Liver (tissue), 8 donors: ENCODE measurements at regions not wholly inside any gene's neighbourhood (a gene's known extent, or its start where the extent isn't known, plus 50 kb on each side); places are given as distances from the start of the nearest gene placed in this dataset.

Experiments used
- DNase-seq: peaks from one replicate; pipeline ENCODE4 v3.0.0-alpha.2; 2017; ENCODE audit warnings: low spot score
- H3K27ac ChIP-seq, 2 donors: one replicate each; pipeline ENCODE4 v1.7.0; 2013; ENCODE audit warnings: inconsistent platforms in 2 of 2, low read length in 2 of 2, control low read depth in 1 of 2, low read depth in 1 of 2, mild to moderate bottlenecking in 1 of 2
- H3K27me3 ChIP-seq, 4 donors: one replicate each; pipeline versions ENCODE4 v1.6.1 to v1.7.0; 2013; ENCODE audit warnings: low read length in 3 of 4, inconsistent platforms in 1 of 4, mild to moderate bottlenecking in 1 of 4, moderate library complexity in 1 of 4; ENCODE audit not compliant: control insufficient read depth in 4 of 4, insufficient read depth in 4 of 4
- H3K36me3 ChIP-seq, 4 donors: one replicate each; pipeline versions ENCODE4 v1.6.1 to v1.7.0; 2013; ENCODE audit warnings: low read length in 3 of 4, mild to moderate bottlenecking in 3 of 4, low read depth in 1 of 4, moderate library complexity in 1 of 4; ENCODE audit not compliant: control insufficient read depth in 4 of 4, insufficient read depth in 3 of 4
- H3K4me1 ChIP-seq, 4 donors: one replicate each; pipeline versions ENCODE4 v1.6.1 to v1.7.0; 2013; ENCODE audit warnings: low read length in 3 of 4, mild to moderate bottlenecking in 3 of 4, moderate library complexity in 1 of 4; ENCODE audit not compliant: control insufficient read depth in 4 of 4, insufficient read depth in 4 of 4
- H3K4me3 ChIP-seq, 3 donors: one replicate each; pipeline versions ENCODE4 v1.6.1 to v1.7.0; 2013; ENCODE audit warnings: low read length in 3 of 3, control low read depth in 1 of 3, low read depth in 1 of 3, mild to moderate bottlenecking in 1 of 3
- H3K9ac ChIP-seq, 2 donors: one replicate each; pipeline ENCODE4 v1.7.0; 2013; ENCODE audit warnings: low read length in 2 of 2, mild to moderate bottlenecking in 2 of 2, moderate library complexity in 2 of 2, control low read depth in 1 of 2, low read depth in 1 of 2
- H3K9me3 ChIP-seq, 4 donors: one replicate each; pipeline versions ENCODE4 v1.6.1 to v1.7.0; 2013; ENCODE audit warnings: low read length in 3 of 4; ENCODE audit not compliant: control insufficient read depth in 4 of 4
- CTCF ChIP-seq: fragments of 150-350 bp; IDR thresholded peaks from 2 replicates; pipeline ENCODE4 v1.5.1; 2017; ENCODE audit warnings: improper control_type of control experiment, low read depth, low read length; ENCODE audit not compliant: missing input control
- EGR1 ChIP-seq, 2 donors: IDR thresholded peaks; 2 replicates each; pipeline ENCODE4 v1.6.1; 2016 to 2018; ENCODE audit warnings: antibody characterized with exemption in 2 of 2, low read depth in 2 of 2
- FOXA2 ChIP-seq: IDR thresholded peaks from 2 replicates; pipeline ENCODE4 v1.6.1; 2016; ENCODE audit warnings: antibody characterized with exemption
- GABPA ChIP-seq, 2 donors: IDR thresholded peaks in 1 of 2; conservative IDR thresholded peaks in 1 of 2; 2 replicates each; pipeline ENCODE4 v1.6.1; 2016; ENCODE audit warnings: antibody characterized with exemption in 2 of 2, mild to moderate bottlenecking in 1 of 2, moderate library complexity in 1 of 2
- HNF4A ChIP-seq, 2 donors: conservative IDR thresholded peaks; 2 replicates each; pipeline ENCODE4 v1.6.1; 2016; ENCODE audit warnings: antibody characterized with exemption in 2 of 2, mild to moderate bottlenecking in 2 of 2
- HNF4G ChIP-seq: IDR thresholded peaks from 2 replicates; pipeline ENCODE4 v1.6.1; 2016; ENCODE audit warnings: antibody characterized with exemption
- JUND ChIP-seq, 2 donors: IDR thresholded peaks; 2 replicates each; pipeline ENCODE4 v1.6.1; 2016; ENCODE audit warnings: antibody characterized with exemption in 2 of 2
- MAX ChIP-seq: IDR thresholded peaks from 2 replicates; pipeline ENCODE4 v1.6.1; 2016; ENCODE audit warnings: antibody characterized with exemption
- NR2F2 ChIP-seq: IDR thresholded peaks from 2 replicates; pipeline ENCODE4 v1.6.1; 2016; ENCODE audit warnings: antibody characterized with exemption
- REST ChIP-seq: IDR thresholded peaks from 2 replicates; pipeline ENCODE4 v1.6.1; 2016; ENCODE audit warnings: antibody characterized with exemption, mild to moderate bottlenecking
- SP1 ChIP-seq: IDR thresholded peaks from 2 replicates; pipeline ENCODE4 v1.6.1; 2018; ENCODE audit warnings: antibody characterized with exemption, mild to moderate bottlenecking
- ZBTB33 ChIP-seq: IDR thresholded peaks from 2 replicates; pipeline ENCODE4 v1.6.1; 2016; ENCODE audit warnings: antibody characterized with exemption
- WGBS: extraction: QIAGEN DNeasy Blood & Tissue Kit; methylation state at CpG from one replicate; pipeline ENCODE4 v1.1.7; 2013; 5-methylcytosine and 5-hydroxymethylcytosine counted together
- donor health status: healthy.
- donor health status: healthy.
- donor health status: healthy.
- donor health status: healthy.
- donor health status: healthy.

- TF ChIP-seq MAX, result no peak
- TF ChIP-seq JUND (IDR thresholded peaks at IDR 0.05), result no peak
- no peak for TF ChIP-seq NR2F2
- TF ChIP-seq EGR1 (IDR thresholded peaks at IDR 0.05; ENCODE audit: low read depth in 2 of 2), result no peak
- TF ChIP-seq HNF4G, result no peak
- Histone ChIP-seq H3K27ac (no peak overlapping the region), H3K9ac (no peak overlapping the region), H3K36me3 (no peaks in the 10 kb centered on the region), H3K27me3 (peaks cover 0 to 4% (median 0%) of the 10 kb centered on the region in 4 donors), H3K9me3 (no peaks in the 10 kb centered on the region), H3K4me3 (no peak overlapping the region), H3K4me1 (peaks cover 2 to 7% (median 4%) of the 10 kb centered on the region in 4 donors)
- 89% methylated on average over 5 of the region's 5 CpGs for WGBS
- no peak for DNase-seq
These were observed 136.5 kb upstream of the RASGRP1 start for GRCh38 chr15:38701149-38701548.

- H3K4me3 ChIP-seq, result no peak overlapping the region
- peaks cover 2 to 7% (median 4%) of the 10 kb centered on the region in 4 donors for H3K4me1 ChIP-seq
- no peaks in the 10 kb centered on the region for H3K36me3 ChIP-seq
- TF ChIP-seq SP1 (peak; percentile 35), ZBTB33 (no peak), EGR1 (IDR thresholded peaks at IDR 0.05; ENCODE audit: low read depth in 2 of 2) (no peak), FOXA2 (no peak), HNF4A (conservative IDR thresholded peaks at IDR 0.05) (peak; percentile 13 to 34), HNF4G (peak; percentile 15)
- no peak overlapping the region for H3K27ac ChIP-seq
- no peak for DNase-seq
- no peaks in the 10 kb centered on the region for H3K9me3 ChIP-seq
- peaks cover 0 to 4% (median 2%) of the 10 kb centered on the region in 4 donors for H3K27me3 ChIP-seq
- H3K9ac ChIP-seq, result no peak overlapping the region
- 60% methylated on average over 3 of the region's 3 CpGs for WGBS
These were observed 137.7 kb upstream of the RASGRP1 start for GRCh38 chr15:38702178-38702912.

- no peak overlapping the region for H3K9ac ChIP-seq
- H3K27me3 ChIP-seq, result peaks cover 0 to 4% (median 2%) of the 10 kb centered on the region in 4 donors
- no peaks in the 10 kb centered on the region for H3K36me3 ChIP-seq
- WGBS, result 59% methylated on average over 11 of the region's 11 CpGs
- no peaks in the 10 kb centered on the region for H3K9me3 ChIP-seq
- no peak for DNase-seq
- TF ChIP-seq JUND (IDR thresholded peaks at IDR 0.05) (no peak), SP1 (no peak), REST (no peak), GABPA (IDR thresholded peaks at IDR 0.05 in 1 of 2, conservative IDR thresholded peaks at IDR 0.05 in 1 of 2) (no peak), HNF4G (no peak), CTCF (no peak), FOXA2 (no peak), NR2F2 (no peak)
- peaks cover 2 to 7% (median 4%) of the 10 kb centered on the region in 4 donors for H3K4me1 ChIP-seq
- no peak overlapping the region for H3K4me3 ChIP-seq
- H3K27ac ChIP-seq, result no peak overlapping the region
These were observed 141.0 kb upstream of the RASGRP1 start for GRCh38 chr15:38705436-38706219.
